ENCODE measurements at regions not wholly inside any gene's neighbourhood (a gene's known extent, or its start where the extent isn't known, plus 50 kb on each side); places are given as distances from the start of the nearest gene placed in this dataset.

DNA sequence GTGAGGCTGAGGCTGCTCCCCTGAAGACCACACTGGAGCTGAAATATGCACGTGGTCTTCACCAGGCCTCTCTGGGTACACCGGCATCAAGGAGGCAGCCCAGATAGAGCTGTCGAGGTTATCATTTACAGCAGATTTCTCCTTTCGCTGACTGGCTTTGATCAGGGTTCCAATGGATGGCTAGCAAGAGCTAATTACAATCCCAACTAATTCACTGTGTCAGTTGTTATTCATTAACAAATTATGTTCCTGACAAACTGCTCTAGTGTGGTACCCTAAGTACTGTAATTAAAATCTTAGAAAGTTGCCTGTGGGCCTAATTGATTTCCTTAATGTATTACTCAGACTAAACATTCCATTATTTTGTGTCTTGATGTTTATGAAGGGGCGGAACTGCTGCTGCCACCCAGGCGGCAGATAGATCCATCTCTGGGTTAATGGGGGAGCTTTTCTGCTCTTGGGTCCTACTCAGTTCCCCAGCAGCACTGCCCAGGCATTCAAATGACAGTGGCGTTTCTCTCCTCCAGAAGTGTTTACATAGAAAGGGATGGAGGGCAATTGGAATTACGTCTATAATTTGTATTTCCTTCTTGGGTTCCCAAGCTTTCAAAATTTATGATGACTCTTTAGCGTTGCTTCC, 71.7 kb upstream of the RAD23B start:
- no peak for DNase-seq

GRCh38 chr9:107212613-107213012, 70.5 kb upstream of the RAD23B start:
- no peak for DNase-seq

GRCh38 chr9:107213080-107213479, 70.0 kb upstream of the RAD23B start:
- DNase-seq = peak in 3 of 4 experiments; percentile 22 to 41 (median 35)

DNA sequence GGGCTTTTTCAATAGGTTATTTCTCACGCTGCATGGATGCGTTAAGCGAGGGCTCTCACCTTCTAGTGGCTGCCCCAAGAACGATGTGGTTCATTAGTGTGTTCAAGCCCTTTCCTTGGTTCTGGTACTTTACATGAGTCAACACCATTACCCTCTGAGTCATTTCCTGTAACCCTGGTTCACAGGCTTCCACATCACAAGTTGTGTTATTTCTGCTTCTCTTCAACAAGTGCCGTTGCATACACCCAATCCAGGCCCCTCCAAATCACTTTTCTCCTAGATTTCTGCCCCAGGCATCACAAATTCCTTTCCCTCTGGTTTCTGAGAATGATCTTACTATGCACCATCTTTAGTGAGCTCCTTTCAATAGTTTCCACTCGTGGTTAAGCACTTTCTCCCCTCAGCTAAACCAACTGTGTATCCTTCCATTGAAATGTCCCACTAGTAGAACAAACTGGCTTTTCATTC, 69.5 kb upstream of the RAD23B start:
- peak; percentile 71 to 91 (median 82) for DNase-seq

- DNase-seq = no peak
These were observed 68.7 kb upstream of the RAD23B start for GRCh38 chr9:107214381-107214780.

- no peak for DNase-seq
These were observed 68.2 kb upstream of the RAD23B start for GRCh38 chr9:107214915-107215314.

GRCh38 chr9:107215381-107215780, 67.7 kb upstream of the RAD23B start:
- no peak for DNase-seq

DNA sequence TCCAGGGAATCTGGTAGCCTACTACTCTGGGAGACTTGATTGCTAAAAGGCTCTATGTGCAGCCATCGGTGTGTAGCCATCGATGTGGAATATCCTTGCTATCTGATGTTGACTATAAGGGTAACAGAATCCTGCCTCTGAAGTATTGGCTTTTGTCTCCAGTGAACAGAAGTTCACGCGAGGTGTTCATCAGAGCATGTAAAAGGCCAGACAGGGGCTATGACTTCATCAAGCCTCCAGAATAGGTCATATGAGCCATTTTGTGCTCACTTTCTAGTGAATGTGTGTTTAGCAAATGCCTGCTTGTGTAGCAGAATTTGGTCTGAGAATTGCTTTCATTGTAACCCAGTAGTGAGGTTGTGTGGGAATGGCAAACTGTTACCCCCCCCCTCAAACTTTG, 66.8 kb upstream of the RAD23B start:
- DNase-seq = peak in 3 of 4 experiments; percentile 16 to 39 (median 36)

DNA sequence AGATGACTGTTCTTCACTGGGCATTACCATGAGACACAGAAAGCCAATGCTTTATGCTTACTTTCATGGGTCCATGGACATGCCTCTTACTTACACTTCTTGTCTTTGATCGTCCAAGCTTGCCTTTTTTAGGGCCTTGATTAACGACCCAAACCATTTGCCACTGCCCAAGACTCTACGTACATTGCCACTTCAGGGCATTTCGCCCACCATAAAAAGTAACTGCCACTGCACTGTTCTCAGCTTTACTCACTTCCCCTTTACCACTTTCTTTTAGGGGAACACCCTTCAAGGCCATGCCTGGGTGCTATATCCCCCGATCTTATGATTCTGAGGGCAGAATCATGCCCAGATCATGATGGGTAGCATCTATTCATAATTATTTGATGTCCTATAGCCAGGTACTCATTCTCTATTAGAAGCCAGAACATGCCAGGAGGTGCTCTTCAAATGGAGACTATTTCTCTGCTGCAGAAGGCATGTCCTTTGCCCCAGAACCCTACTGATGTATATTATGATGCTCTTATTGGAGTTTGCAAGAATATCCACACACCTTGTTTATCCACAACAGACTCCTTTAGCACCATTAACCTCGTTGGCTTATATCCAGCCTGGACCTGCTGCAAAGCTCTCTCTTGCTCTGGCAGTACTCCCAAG, 64.1 kb upstream of the RAD23B start:
- DNase-seq = peak; percentile 28 to 61 (median 52)

- DNase-seq = no peak
These were observed 63.5 kb upstream of the RAD23B start for GRCh38 chr9:107219486-107220077.

GRCh38 chr9:107221321-107221720, 61.8 kb upstream of the RAD23B start:
- peak in 2 of 4 experiments; percentile 15 to 27 for DNase-seq

DNA sequence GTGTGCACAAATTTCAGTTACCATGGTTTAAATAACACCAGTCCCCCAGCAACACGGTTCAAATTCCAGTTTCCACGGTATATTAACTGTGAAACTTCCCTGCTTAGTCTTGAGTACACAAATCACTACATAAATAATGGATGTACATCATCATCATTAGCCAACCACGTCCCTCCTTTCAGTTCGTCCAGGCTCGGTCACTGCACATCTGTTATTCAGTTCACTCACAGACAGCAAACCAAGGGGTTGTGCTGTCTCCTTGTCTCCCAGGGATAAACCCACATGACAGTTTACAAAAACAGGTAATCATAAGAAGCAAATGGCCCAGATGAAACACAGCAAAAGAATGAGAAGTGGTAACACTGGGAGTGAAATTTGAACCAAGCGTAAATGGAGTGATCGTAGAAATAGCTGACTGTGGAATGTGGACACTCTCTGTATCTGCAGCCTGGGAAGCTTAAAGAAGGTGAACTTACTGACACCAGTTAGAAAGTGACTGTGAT, 61.0 kb upstream of the RAD23B start:
- DNase-seq = no peak

GRCh38 chr9:107223381-107223780, 59.7 kb upstream of the RAD23B start:
- DNase-seq = no peak

GRCh38 chr9:107224252-107224651, 58.8 kb upstream of the RAD23B start:
- no peak for DNase-seq

GRCh38 chr9:107226421-107226820, 56.7 kb upstream of the RAD23B start:
- DNase-seq = peak in 3 of 4 experiments; percentile 53 to 56 (median 56)

GRCh38 chr9:107227774-107228173, 55.3 kb upstream of the RAD23B start:
- DNase-seq = no peak

DNA sequence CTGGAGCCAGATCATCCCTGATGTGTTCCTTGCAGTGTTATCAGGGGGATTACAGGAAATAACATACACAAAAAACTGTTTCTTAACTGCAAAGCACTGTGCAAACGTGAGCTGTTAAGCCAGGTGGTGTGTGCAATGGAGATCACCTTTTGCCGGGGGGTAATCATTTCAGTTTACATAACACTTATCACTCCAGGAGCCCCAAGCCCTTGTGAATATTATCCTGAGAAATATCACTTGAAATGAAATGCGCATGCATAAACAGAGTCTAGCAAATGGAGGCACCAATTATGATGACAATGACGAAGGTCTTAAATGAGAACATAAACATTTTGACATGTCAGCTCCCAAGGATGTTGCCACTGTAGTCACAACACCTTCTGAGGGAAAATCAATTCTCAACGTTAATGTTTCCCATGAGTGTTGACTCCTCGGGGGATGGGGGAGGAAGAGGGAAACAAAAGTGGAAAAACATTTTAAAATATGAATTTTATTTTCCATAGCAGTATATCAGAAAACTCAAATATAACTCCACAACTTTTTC, 54.5 kb upstream of the RAD23B start:
- no peak for DNase-seq

DNA sequence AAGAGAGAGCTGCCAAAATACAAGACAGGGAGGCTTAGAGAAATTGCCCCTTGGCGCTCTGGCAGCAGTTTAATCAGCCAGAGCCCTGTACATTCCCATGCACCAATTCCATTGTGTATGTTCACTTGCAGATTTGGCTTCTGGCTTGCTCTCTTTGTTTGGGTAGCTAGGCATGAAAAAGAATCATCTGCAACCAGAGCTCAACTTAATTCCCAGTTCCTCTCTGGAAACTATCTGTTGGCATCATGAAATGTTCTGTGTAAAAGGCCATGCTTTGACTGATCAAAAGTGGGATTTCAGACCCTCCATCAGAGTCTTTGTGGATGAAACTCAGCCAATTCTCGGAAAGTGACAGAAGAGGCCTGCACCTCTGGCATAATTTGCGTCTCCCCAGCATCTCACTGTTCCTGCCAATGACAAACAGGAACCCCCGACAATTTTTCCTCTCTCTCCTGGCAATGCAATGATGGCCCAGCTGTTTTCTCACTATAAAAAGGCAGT, 53.8 kb upstream of the RAD23B start:
- DNase-seq = no peak

All from suppressor macrophage (primary cell).